ENCODE measurements at regions not wholly inside any gene's neighbourhood (a gene's known extent, or its start where the extent isn't known, plus 50 kb on each side); places are given as distances from the start of the nearest gene placed in this dataset.

- no peak for DNase-seq (ENCODE audit: extremely low spot score)
- ChIA-PET POLR2A (interaction anchor here (0.6 kb wide), 1 partner anchor 478 kb away, joined by 4 read pairs; no protein-coding TSS in a partner anchor), CTCF (interaction anchor here (1.0 to 1.5 kb wide), 3 partner anchors 8 to 770 kb away, joined by 3 read pairs; no protein-coding TSS in a partner anchor)
- no peak for TF ChIP-seq CTCF (IDR thresholded peaks at IDR 0.05; ENCODE audit: control extremely low read depth, extremely low read depth, low read depth, missing control alignments)
These were observed 66.7 kb upstream of the PAX6 start for GRCh38 chr11:31877863-31878262.

- no peak for TF ChIP-seq CTCF (IDR thresholded peaks at IDR 0.05; ENCODE audit: control extremely low read depth, extremely low read depth, low read depth, missing control alignments)
- DNase-seq (ENCODE audit: extremely low spot score), result no peak
- POLR2A ChIA-PET, result interaction anchor here (0.6 kb wide), 1 partner anchor 478 kb away, joined by 4 read pairs; no protein-coding TSS in a partner anchor
- CTCF ChIA-PET, result interaction anchor here (1.0 to 1.5 kb wide), 2 partner anchors 33 to 81 kb away, joined by 3 read pairs; no protein-coding TSS in a partner anchor
These were observed 66.0 kb upstream of the PAX6 start for GRCh38 chr11:31877083-31877482.

GRCh38 chr11:31875866-31876560 lies 64.9 kb upstream of the PAX6 start:
- CTCF ChIA-PET, result interaction anchor here (1.0 to 1.8 kb wide), 2 partner anchors 20 to 82 kb away, joined by 3 to 4 read pairs; no protein-coding TSS in a partner anchor
- TF ChIP-seq CTCF (IDR thresholded peaks at IDR 0.05; ENCODE audit: control extremely low read depth, extremely low read depth, low read depth, missing control alignments), result no peak
- POLR2A ChIA-PET, result no interaction called here
- no peak for DNase-seq (ENCODE audit: extremely low spot score)

- no peak for TF ChIP-seq CTCF (IDR thresholded peaks at IDR 0.05; ENCODE audit: control extremely low read depth, extremely low read depth, low read depth, missing control alignments)
- ChIA-PET POLR2A (no interaction called here), CTCF (interaction anchor here (1.2 to 5.4 kb wide), 4 partner anchors 11 to 83 kb away, joined by 3 to 26 read pairs (median 6); no protein-coding TSS in a partner anchor)
These were observed 63.6 kb upstream of the PAX6 start for GRCh38 chr11:31874631-31875191.

DNA sequence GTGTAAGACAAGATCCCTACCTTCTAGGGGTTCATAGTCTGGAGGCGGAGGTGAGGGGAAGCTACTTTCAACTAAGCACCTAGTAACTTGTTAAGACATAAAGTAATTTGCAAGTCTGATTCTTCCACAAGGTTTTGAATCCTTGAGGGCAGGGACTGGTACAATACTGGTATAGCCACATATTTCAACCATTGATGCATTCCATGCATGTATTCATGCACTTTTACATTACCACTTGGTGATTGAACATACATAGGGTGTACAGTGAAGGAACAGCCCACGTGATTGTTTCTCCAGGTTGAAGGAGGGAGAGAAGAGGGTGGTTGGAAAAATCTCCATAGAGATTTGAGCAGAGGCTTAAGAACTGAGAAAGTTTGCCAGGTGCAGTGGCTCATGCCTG lies 62.0 kb upstream of the PAX6 start:
- DNase-seq (ENCODE audit: extremely low spot score), result no peak
- TF ChIP-seq CTCF (IDR thresholded peaks at IDR 0.05; ENCODE audit: control extremely low read depth, extremely low read depth, low read depth, missing control alignments), result no peak
- CTCF ChIA-PET, result interaction anchor here (3.1 to 5.4 kb wide), 2 partner anchors 84 to 475 kb away, joined by 20 to 26 read pairs; no protein-coding TSS in a partner anchor
- POLR2A ChIA-PET, result no interaction called here

More at GRCh38 chr11:31874631-31875191, 63.6 kb upstream of the PAX6 start:
- DNase-seq (ENCODE audit: extremely low spot score), result no peak

- DNase-seq (ENCODE audit: extremely low spot score), result no peak
- TF ChIP-seq CTCF (IDR thresholded peaks at IDR 0.05; ENCODE audit: control extremely low read depth, extremely low read depth, low read depth, missing control alignments), result no peak
- ChIA-PET POLR2A (no interaction called here), CTCF (interaction anchor here (0.9 to 5.4 kb wide), 13 partner anchors 10 to 766 kb away, joined by 3 to 26 read pairs (median 9); no protein-coding TSS in a partner anchor)
These were observed 60.9 kb upstream of the PAX6 start for GRCh38 chr11:31872076-31872443.
